ENCODE measurements at regions not wholly inside any gene's neighbourhood (a gene's known extent, or its start where the extent isn't known, plus 50 kb on each side); places are given as distances from the start of the nearest gene placed in this dataset.

GRCh38 chr3:72580900-72581299 is 267.3 kb downstream of the SHQ1 start:
- 90 to 93% methylated on average over 2 of the region's 2 CpGs for WGBS, 2 donors
- H3K4me1 ChIP-seq: peaks cover 4% of the 10 kb centered on the region
- H3K27ac ChIP-seq: no peak overlapping the region
- no peaks in the 10 kb centered on the region for H3K9me3 ChIP-seq
- H3K27me3 ChIP-seq: no peaks in the 10 kb centered on the region
- no peaks in the 10 kb centered on the region for H3K36me3 ChIP-seq (ENCODE audit: low read depth, missing control alignments)
- intact Hi-C loops (cut with DNase I; ENCODE audit: low total_unique reads): no loop called here
- no peak for DNase-seq
- no peak for TF ChIP-seq POLR2A (IDR thresholded peaks at IDR 0.05)
- TF ChIP-seq, protein P1, sequence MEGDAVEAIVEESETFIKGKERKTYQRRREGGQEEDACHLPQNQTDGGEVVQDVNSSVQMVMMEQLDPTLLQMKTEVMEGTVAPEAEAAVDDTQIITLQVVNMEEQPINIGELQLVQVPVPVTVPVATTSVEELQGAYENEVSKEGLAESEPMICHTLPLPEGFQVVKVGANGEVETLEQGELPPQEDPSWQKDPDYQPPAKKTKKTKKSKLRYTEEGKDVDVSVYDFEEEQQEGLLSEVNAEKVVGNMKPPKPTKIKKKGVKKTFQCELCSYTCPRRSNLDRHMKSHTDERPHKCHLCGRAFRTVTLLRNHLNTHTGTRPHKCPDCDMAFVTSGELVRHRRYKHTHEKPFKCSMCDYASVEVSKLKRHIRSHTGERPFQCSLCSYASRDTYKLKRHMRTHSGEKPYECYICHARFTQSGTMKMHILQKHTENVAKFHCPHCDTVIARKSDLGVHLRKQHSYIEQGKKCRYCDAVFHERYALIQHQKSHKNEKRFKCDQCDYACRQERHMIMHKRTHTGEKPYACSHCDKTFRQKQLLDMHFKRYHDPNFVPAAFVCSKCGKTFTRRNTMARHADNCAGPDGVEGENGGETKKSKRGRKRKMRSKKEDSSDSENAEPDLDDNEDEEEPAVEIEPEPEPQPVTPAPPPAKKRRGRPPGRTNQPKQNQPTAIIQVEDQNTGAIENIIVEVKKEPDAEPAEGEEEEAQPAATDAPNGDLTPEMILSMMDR (IDR thresholded peaks at IDR 0.05): no peak
- no peak overlapping the region for H3K4me3 ChIP-seq

DNA sequence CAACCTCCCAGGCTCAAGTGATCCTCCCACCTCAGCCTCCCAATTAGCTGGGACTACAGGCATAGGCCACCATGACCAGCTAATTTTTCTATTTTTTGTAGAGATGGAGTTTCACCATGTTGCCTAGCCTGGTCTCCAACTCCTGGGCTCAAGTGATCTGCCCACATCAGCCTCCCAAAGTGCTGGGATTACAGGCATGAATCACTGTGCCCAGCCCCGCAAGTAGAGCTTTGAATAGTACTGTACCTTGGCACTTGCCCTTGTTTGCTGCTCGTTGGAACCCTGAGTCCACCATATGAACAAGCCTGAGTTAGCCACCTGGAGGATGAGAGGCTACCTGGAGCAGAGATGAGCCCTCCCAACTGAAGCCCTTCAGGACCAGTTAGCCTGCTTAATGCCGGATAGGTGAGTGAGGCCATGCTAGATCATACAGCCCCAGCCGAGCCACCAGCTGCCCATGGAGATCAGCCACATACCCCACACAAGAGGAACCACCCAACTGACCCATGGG is 267.9 kb downstream of the SHQ1 start:
- Histone ChIP-seq H3K9me3 (no peaks in the 10 kb centered on the region), H3K4me1 (peaks cover 4% of the 10 kb centered on the region), H3K4me3 (no peak overlapping the region), H3K27ac (no peak overlapping the region), H3K27me3 (no peaks in the 10 kb centered on the region), H3K36me3 (ENCODE audit: low read depth, missing control alignments) (no peaks in the 10 kb centered on the region)
- no peak for DNase-seq
- intact Hi-C loops (cut with DNase I; ENCODE audit: low total_unique reads): no loop called here
- WGBS, 2 donors: 75% methylated on average over 4 of the region's 4 CpGs; no CpG with 5 or more reads in 1 of the 2 donors
- TF ChIP-seq, protein P1 (IDR thresholded peaks at IDR 0.05): no peak
- no peak for TF ChIP-seq POLR2A (IDR thresholded peaks at IDR 0.05)

- Histone ChIP-seq H3K27ac (no peak overlapping the region), H3K4me3 (no peak overlapping the region), H3K9me3 (no peaks in the 10 kb centered on the region), H3K27me3 (no peaks in the 10 kb centered on the region), H3K36me3 (ENCODE audit: low read depth, missing control alignments) (no peaks in the 10 kb centered on the region), H3K4me1 (peaks cover 4% of the 10 kb centered on the region)
- DNase-seq: no peak
- intact Hi-C loops (cut with DNase I; ENCODE audit: low total_unique reads): no loop called here
- no peak for TF ChIP-seq POLR2A (IDR thresholded peaks at IDR 0.05)
- TF ChIP-seq, protein P1 (IDR thresholded peaks at IDR 0.05): no peak
- WGBS, 2 donors: 90 to 96% methylated on average over 11 of the region's 11 CpGs
Measured at GRCh38 chr3:72579581-72580245, 268.5 kb downstream of the SHQ1 start.

GRCh38 chr3:72579191-72579580 is 269.1 kb downstream of the SHQ1 start:
- TF ChIP-seq POLR2A (IDR thresholded peaks at IDR 0.05): no peak
- TF ChIP-seq, protein P1 (IDR thresholded peaks at IDR 0.05): no peak
- Histone ChIP-seq H3K4me3 (no peak overlapping the region), H3K4me1 (peaks cover 4% of the 10 kb centered on the region), H3K27ac (no peak overlapping the region), H3K36me3 (ENCODE audit: low read depth, missing control alignments) (no peaks in the 10 kb centered on the region), H3K27me3 (no peaks in the 10 kb centered on the region), H3K9me3 (no peaks in the 10 kb centered on the region)
- WGBS, 2 donors: 77 to 79% methylated on average over 3 of the region's 3 CpGs
- no peak for DNase-seq
- intact Hi-C loops (cut with DNase I; ENCODE audit: low total_unique reads): no loop called here

- Histone ChIP-seq H3K27me3 (no peaks in the 10 kb centered on the region), H3K4me3 (no peak overlapping the region), H3K36me3 (ENCODE audit: low read depth, missing control alignments) (no peaks in the 10 kb centered on the region), H3K27ac (no peak overlapping the region), H3K9me3 (no peaks in the 10 kb centered on the region), H3K4me1 (peaks cover 1% of the 10 kb centered on the region)
- no peak for DNase-seq
- intact Hi-C loops (cut with DNase I; ENCODE audit: low total_unique reads): no loop called here
- TF ChIP-seq, protein P1 (IDR thresholded peaks at IDR 0.05): no peak
- no peak for TF ChIP-seq POLR2A (IDR thresholded peaks at IDR 0.05)
- WGBS, 2 donors: 91 to 94% methylated on average over 6 of the region's 6 CpGs
Measured at GRCh38 chr3:72577190-72577589, 271.1 kb downstream of the SHQ1 start.

All from testis (tissue), 2 donors.